OCI-LY1 (cell line): ENCODE measurements at regions not wholly inside any gene's neighbourhood (a gene's known extent, or its start where the extent isn't known, plus 50 kb on each side); places are given as distances from the start of the nearest gene placed in this dataset.
A peak's percentile ranks its signal among the peaks of the same experiment; 100 is the strongest.

Source experiments
- CTCF ChIP-seq: fragments of 200-600 bp; sonication (generic), shearing (Covaris generic); IDR thresholded peaks from 2 replicates; pipeline ENCODE4 v1.5.1; 2017; ENCODE audit warnings: mild to moderate bottlenecking, antibody characterized with exemption, low read length, moderate library complexity, mixed read lengths
- EZH2 ChIP-seq: fragments of 200-600 bp; sonication (generic), shearing (Covaris generic); IDR thresholded peaks from 2 replicates; pipeline ENCODE4 v1.8.0; 2017; ENCODE audit warnings: borderline replicate concordance, mixed run types, mild to moderate bottlenecking, antibody characterized with exemption, low read length, moderate library complexity, mixed read lengths

GRCh38 chr13:107124129-107124718, 556.3 kb upstream of the ARGLU1 start:
- TF ChIP-seq CTCF, result peak; percentile 57
- TF ChIP-seq EZH2, result no peak
